Urothelium cell line (cell line): ENCODE measurements at regions not wholly inside any gene's neighbourhood (a gene's known extent, or its start where the extent isn't known, plus 50 kb on each side); places are given as distances from the start of the nearest gene placed in this dataset.
A peak's percentile ranks its signal among the peaks of the same experiment; 100 is the strongest.

Experiments used
- DNase-seq: peaks from one replicate; pipeline ENCODE4 v3.0.0; 2011; ENCODE audit warnings: low spot score, mixed read lengths
- FAIRE-seq: peaks from 2 replicates; lab custom pipeline; 2011; peaks lifted over from hg19 to GRCh38; lab: Jason Lieb, UNC

- DNase-seq (no peak), FAIRE-seq (no peak)
Measured at GRCh38 chr5:89265511-89266179, 382.7 kb upstream of the MEF2C start.

GRCh38 chr5:89263846-89264245 is 380.9 kb upstream of the MEF2C start:
- FAIRE-seq (no peak), DNase-seq (no peak)

- FAIRE-seq = no peak
- no peak for DNase-seq
Measured at GRCh38 chr5:89262030-89262429, 379.0 kb upstream of the MEF2C start.

GRCh38 chr5:89260254-89260653 is 377.3 kb upstream of the MEF2C start:
- no peak for FAIRE-seq

GRCh38 chr5:89255845-89256463 is 373.0 kb upstream of the MEF2C start:
- DNase-seq (peak; percentile 4), FAIRE-seq (no peak)

More at GRCh38 chr5:89260254-89260653, 377.3 kb upstream of the MEF2C start:
- no peak for DNase-seq

- DNase-seq (no peak), FAIRE-seq (no peak)
Measured at GRCh38 chr5:89253666-89254352, 370.8 kb upstream of the MEF2C start.

GRCh38 chr5:89246864-89247263 is 363.9 kb upstream of the MEF2C start:
- DNase-seq = no peak
- FAIRE-seq = no peak

GRCh38 chr5:89246252-89246651 is 363.3 kb upstream of the MEF2C start:
- FAIRE-seq = no peak
- no peak for DNase-seq

GRCh38 chr5:89243611-89244010 is 360.6 kb upstream of the MEF2C start:
- DNase-seq = no peak
- FAIRE-seq = no peak

GRCh38 chr5:89241186-89241585 is 358.2 kb upstream of the MEF2C start:
- FAIRE-seq (no peak), DNase-seq (no peak)

- DNase-seq (peak; percentile 11), FAIRE-seq (no peak)
Measured at GRCh38 chr5:89236900-89237299, 353.9 kb upstream of the MEF2C start.

- DNase-seq (no peak), FAIRE-seq (no peak)
Measured at GRCh38 chr5:89233462-89233861, 350.5 kb upstream of the MEF2C start.

- FAIRE-seq = no peak
- no peak for DNase-seq
Measured at GRCh38 chr5:89232139-89232603, 349.2 kb upstream of the MEF2C start.

- no peak for DNase-seq
Measured at GRCh38 chr5:89230178-89230577, 347.2 kb upstream of the MEF2C start.

GRCh38 chr5:89229331-89230070 is 346.5 kb upstream of the MEF2C start:
- DNase-seq (no peak), FAIRE-seq (no peak)

More at GRCh38 chr5:89230178-89230577, 347.2 kb upstream of the MEF2C start:
- no peak for FAIRE-seq

GRCh38 chr5:89228355-89228754 is 345.4 kb upstream of the MEF2C start:
- DNase-seq (no peak), FAIRE-seq (no peak)

- FAIRE-seq (no peak), DNase-seq (no peak)
Measured at GRCh38 chr5:89218364-89218763, 335.4 kb upstream of the MEF2C start.

- DNase-seq (no peak), FAIRE-seq (no peak)
Measured at GRCh38 chr5:89216606-89217005, 333.6 kb upstream of the MEF2C start.

GRCh38 chr5:89213573-89213972 is 330.6 kb upstream of the MEF2C start:
- DNase-seq = no peak
- FAIRE-seq = no peak

- FAIRE-seq (no peak), DNase-seq (peak; percentile 22)
Measured at GRCh38 chr5:89211836-89212235, 328.9 kb upstream of the MEF2C start.

- no peak for FAIRE-seq
- no peak for DNase-seq
Measured at GRCh38 chr5:89208811-89209210, 325.8 kb upstream of the MEF2C start.
